Liver (tissue), 8 donors: ENCODE measurements at regions not wholly inside any gene's neighbourhood (a gene's known extent, or its start where the extent isn't known, plus 50 kb on each side); places are given as distances from the start of the nearest gene placed in this dataset.

Experiments used
- DNase-seq: peaks from one replicate; pipeline ENCODE4 v3.0.0-alpha.2; 2017; ENCODE audit warnings: low spot score
- H3K27ac ChIP-seq, 2 donors: one replicate each; pipeline ENCODE4 v1.7.0; 2013; ENCODE audit warnings: inconsistent platforms in 2 of 2, low read length in 2 of 2, control low read depth in 1 of 2, low read depth in 1 of 2, mild to moderate bottlenecking in 1 of 2
- H3K27me3 ChIP-seq, 4 donors: one replicate each; pipeline versions ENCODE4 v1.6.1 to v1.7.0; 2013; ENCODE audit warnings: low read length in 3 of 4, inconsistent platforms in 1 of 4, mild to moderate bottlenecking in 1 of 4, moderate library complexity in 1 of 4; ENCODE audit not compliant: control insufficient read depth in 4 of 4, insufficient read depth in 4 of 4
- H3K36me3 ChIP-seq, 4 donors: one replicate each; pipeline versions ENCODE4 v1.6.1 to v1.7.0; 2013; ENCODE audit warnings: low read length in 3 of 4, mild to moderate bottlenecking in 3 of 4, low read depth in 1 of 4, moderate library complexity in 1 of 4; ENCODE audit not compliant: control insufficient read depth in 4 of 4, insufficient read depth in 3 of 4
- H3K4me1 ChIP-seq, 4 donors: one replicate each; pipeline versions ENCODE4 v1.6.1 to v1.7.0; 2013; ENCODE audit warnings: low read length in 3 of 4, mild to moderate bottlenecking in 3 of 4, moderate library complexity in 1 of 4; ENCODE audit not compliant: control insufficient read depth in 4 of 4, insufficient read depth in 4 of 4
- H3K4me3 ChIP-seq, 3 donors: one replicate each; pipeline versions ENCODE4 v1.6.1 to v1.7.0; 2013; ENCODE audit warnings: low read length in 3 of 3, control low read depth in 1 of 3, low read depth in 1 of 3, mild to moderate bottlenecking in 1 of 3
- H3K9ac ChIP-seq, 2 donors: one replicate each; pipeline ENCODE4 v1.7.0; 2013; ENCODE audit warnings: low read length in 2 of 2, mild to moderate bottlenecking in 2 of 2, moderate library complexity in 2 of 2, control low read depth in 1 of 2, low read depth in 1 of 2
- H3K9me3 ChIP-seq, 4 donors: one replicate each; pipeline versions ENCODE4 v1.6.1 to v1.7.0; 2013; ENCODE audit warnings: low read length in 3 of 4; ENCODE audit not compliant: control insufficient read depth in 4 of 4
- EGR1 ChIP-seq, 2 donors: IDR thresholded peaks; 2 replicates each; pipeline ENCODE4 v1.6.1; 2016 to 2018; ENCODE audit warnings: antibody characterized with exemption in 2 of 2, low read depth in 2 of 2
- FOXA1 ChIP-seq: IDR thresholded peaks from 2 replicates; pipeline ENCODE4 v1.6.1; 2016; ENCODE audit warnings: antibody characterized with exemption
- FOXA2 ChIP-seq: IDR thresholded peaks from 2 replicates; pipeline ENCODE4 v1.6.1; 2016; ENCODE audit warnings: antibody characterized with exemption
- GABPA ChIP-seq, 2 donors: IDR thresholded peaks in 1 of 2; conservative IDR thresholded peaks in 1 of 2; 2 replicates each; pipeline ENCODE4 v1.6.1; 2016; ENCODE audit warnings: antibody characterized with exemption in 2 of 2, mild to moderate bottlenecking in 1 of 2, moderate library complexity in 1 of 2
- HNF4A ChIP-seq, 2 donors: conservative IDR thresholded peaks; 2 replicates each; pipeline ENCODE4 v1.6.1; 2016; ENCODE audit warnings: antibody characterized with exemption in 2 of 2, mild to moderate bottlenecking in 2 of 2
- HNF4G ChIP-seq: IDR thresholded peaks from 2 replicates; pipeline ENCODE4 v1.6.1; 2016; ENCODE audit warnings: antibody characterized with exemption
- JUND ChIP-seq, 2 donors: IDR thresholded peaks; 2 replicates each; pipeline ENCODE4 v1.6.1; 2016; ENCODE audit warnings: antibody characterized with exemption in 2 of 2
- NR2F2 ChIP-seq: IDR thresholded peaks from 2 replicates; pipeline ENCODE4 v1.6.1; 2016; ENCODE audit warnings: antibody characterized with exemption
- RAD21 ChIP-seq, 2 donors: IDR thresholded peaks; 2 replicates each; pipeline ENCODE4 v1.6.1; 2016; ENCODE audit warnings: antibody characterized with exemption in 2 of 2, mild to moderate bottlenecking in 2 of 2
- RXRA ChIP-seq, 2 donors: IDR thresholded peaks; 2 replicates each; pipeline ENCODE4 v1.6.1; 2017 to 2018; ENCODE audit warnings: antibody characterized with exemption in 2 of 2, mild to moderate bottlenecking in 1 of 2
- SP1 ChIP-seq: IDR thresholded peaks from 2 replicates; pipeline ENCODE4 v1.6.1; 2018; ENCODE audit warnings: antibody characterized with exemption, mild to moderate bottlenecking
- TAF1 ChIP-seq: conservative IDR thresholded peaks from 2 replicates; pipeline ENCODE4 v1.6.1; 2016; ENCODE audit warnings: antibody characterized with exemption, mild to moderate bottlenecking
- YY1 ChIP-seq: IDR thresholded peaks from 2 replicates; pipeline ENCODE4 v1.6.1; 2016; ENCODE audit warnings: antibody characterized with exemption, mild to moderate bottlenecking
- WGBS: extraction: QIAGEN DNeasy Blood & Tissue Kit; methylation state at CpG from one replicate; pipeline ENCODE4 v1.1.7; 2013; 5-methylcytosine and 5-hydroxymethylcytosine counted together
- TF ChIP-seq, protein P1 (sequence below): IDR thresholded peaks from 2 replicates; pipeline ENCODE4 v1.6.1; 2016; ENCODE audit warnings: antibody characterized with exemption
- TF ChIP-seq, protein P2 (sequence below): fragments of 150-350 bp; IDR thresholded peaks from 2 replicates; pipeline ENCODE4 v1.5.1; 2017; ENCODE audit warnings: improper control_type of control experiment, low read depth, low read length; ENCODE audit not compliant: missing input control
- TF ChIP-seq, protein P3 (sequence below): IDR thresholded peaks from 2 replicates; pipeline ENCODE4 v1.6.1; 2016; ENCODE audit warnings: antibody characterized with exemption, mild to moderate bottlenecking
- donor health status: healthy.
- donor health status: healthy.
- donor health status: healthy.
- donor health status: healthy.
- donor health status: healthy.

DNA sequence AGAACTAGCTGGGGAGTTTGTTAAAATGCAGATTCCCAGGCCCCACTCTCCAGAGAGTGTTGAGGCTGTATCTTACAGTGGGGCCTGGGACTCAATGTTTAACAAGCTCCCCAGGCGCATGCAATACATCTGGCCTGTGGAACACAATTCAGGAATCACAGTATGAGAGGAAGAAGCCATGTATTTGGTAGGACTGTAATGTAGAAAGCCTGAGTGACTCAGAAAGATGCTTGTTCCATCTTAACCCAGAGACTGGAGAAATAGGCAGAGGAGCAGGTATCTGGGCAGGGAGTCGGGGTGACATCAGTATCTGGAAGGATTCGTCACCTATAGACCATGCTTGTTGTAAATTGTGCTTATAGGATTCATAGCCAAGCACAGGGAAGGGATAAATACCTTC lies 90.5 kb downstream of the UNC5CL start:
- H3K9me3 ChIP-seq, result no peaks in the 10 kb centered on the region
- H3K27me3 ChIP-seq, result no peaks in the 10 kb centered on the region
- H3K36me3 ChIP-seq, result no peaks in the 10 kb centered on the region
- no peak overlapping the region for H3K4me3 ChIP-seq
- no peak overlapping the region for H3K27ac ChIP-seq
- no peak for DNase-seq
- no peak for TF ChIP-seq JUND (IDR thresholded peaks at IDR 0.05)
- TF ChIP-seq, protein P1, sequence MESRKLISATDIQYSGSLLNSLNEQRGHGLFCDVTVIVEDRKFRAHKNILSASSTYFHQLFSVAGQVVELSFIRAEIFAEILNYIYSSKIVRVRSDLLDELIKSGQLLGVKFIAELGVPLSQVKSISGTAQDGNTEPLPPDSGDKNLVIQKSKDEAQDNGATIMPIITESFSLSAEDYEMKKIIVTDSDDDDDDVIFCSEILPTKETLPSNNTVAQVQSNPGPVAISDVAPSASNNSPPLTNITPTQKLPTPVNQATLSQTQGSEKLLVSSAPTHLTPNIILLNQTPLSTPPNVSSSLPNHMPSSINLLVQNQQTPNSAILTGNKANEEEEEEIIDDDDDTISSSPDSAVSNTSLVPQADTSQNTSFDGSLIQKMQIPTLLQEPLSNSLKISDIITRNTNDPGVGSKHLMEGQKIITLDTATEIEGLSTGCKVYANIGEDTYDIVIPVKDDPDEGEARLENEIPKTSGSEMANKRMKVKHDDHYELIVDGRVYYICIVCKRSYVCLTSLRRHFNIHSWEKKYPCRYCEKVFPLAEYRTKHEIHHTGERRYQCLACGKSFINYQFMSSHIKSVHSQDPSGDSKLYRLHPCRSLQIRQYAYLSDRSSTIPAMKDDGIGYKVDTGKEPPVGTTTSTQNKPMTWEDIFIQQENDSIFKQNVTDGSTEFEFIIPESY, result no peak
- TF ChIP-seq TAF1, result no peak
- no peak for TF ChIP-seq FOXA2
- no peaks in the 10 kb centered on the region for H3K4me1 ChIP-seq
- H3K9ac ChIP-seq, result no peak overlapping the region
- 85% methylated on average over 3 of the region's 3 CpGs for WGBS

DNA sequence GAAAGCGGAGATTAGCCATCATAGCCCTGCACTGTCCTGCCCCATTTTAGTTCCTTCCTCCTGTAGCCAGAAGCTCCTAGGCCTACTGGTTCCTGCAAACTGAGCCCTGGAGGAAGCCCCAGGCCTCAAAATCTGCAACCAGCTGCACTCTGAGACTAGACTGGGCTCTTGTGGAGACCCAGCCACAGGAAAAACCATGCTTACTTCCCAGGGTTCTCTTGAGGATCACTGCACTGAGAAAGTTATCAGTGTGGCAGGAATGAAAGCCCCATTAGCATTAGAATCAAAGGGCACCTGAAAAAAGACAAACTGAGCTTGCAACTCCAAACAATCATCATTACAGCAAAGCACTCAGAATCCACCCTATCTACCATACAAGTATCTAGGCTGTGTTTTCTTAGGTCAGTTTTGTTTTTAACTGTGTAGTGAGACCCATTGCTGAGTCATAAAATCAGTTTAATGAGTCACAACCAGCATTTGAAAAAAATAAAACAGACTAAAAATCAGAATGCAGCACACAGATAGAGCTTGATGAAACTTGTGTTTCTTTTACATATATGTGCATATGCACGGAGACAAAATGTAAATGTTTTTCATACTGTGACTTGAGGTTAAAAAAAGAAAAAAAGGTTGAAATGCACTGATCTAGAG lies 91.0 kb downstream of the UNC5CL start:
- Histone ChIP-seq H3K4me1 (no peaks in the 10 kb centered on the region), H3K4me3 (no peak overlapping the region), H3K36me3 (no peaks in the 10 kb centered on the region), H3K27ac (no peak overlapping the region), H3K9ac (no peak overlapping the region), H3K27me3 (no peaks in the 10 kb centered on the region), H3K9me3 (no peaks in the 10 kb centered on the region)
- WGBS, result 95% methylated on average over 2 of the region's 2 CpGs
- no peak for DNase-seq
- TF ChIP-seq YY1 (no peak), RAD21 (IDR thresholded peaks at IDR 0.05) (no peak), SP1 (no peak), RXRA (IDR thresholded peaks at IDR 0.05) (no peak), FOXA2 (no peak), HNF4G (no peak), NR2F2 (no peak), EGR1 (IDR thresholded peaks at IDR 0.05; ENCODE audit: low read depth in 2 of 2) (no peak), GABPA (IDR thresholded peaks at IDR 0.05 in 1 of 2, conservative IDR thresholded peaks at IDR 0.05 in 1 of 2) (no peak), HNF4A (conservative IDR thresholded peaks at IDR 0.05) (no peak), FOXA1 (no peak)
- TF ChIP-seq, protein P2, sequence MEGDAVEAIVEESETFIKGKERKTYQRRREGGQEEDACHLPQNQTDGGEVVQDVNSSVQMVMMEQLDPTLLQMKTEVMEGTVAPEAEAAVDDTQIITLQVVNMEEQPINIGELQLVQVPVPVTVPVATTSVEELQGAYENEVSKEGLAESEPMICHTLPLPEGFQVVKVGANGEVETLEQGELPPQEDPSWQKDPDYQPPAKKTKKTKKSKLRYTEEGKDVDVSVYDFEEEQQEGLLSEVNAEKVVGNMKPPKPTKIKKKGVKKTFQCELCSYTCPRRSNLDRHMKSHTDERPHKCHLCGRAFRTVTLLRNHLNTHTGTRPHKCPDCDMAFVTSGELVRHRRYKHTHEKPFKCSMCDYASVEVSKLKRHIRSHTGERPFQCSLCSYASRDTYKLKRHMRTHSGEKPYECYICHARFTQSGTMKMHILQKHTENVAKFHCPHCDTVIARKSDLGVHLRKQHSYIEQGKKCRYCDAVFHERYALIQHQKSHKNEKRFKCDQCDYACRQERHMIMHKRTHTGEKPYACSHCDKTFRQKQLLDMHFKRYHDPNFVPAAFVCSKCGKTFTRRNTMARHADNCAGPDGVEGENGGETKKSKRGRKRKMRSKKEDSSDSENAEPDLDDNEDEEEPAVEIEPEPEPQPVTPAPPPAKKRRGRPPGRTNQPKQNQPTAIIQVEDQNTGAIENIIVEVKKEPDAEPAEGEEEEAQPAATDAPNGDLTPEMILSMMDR, result no peak
- TF ChIP-seq, protein P3, sequence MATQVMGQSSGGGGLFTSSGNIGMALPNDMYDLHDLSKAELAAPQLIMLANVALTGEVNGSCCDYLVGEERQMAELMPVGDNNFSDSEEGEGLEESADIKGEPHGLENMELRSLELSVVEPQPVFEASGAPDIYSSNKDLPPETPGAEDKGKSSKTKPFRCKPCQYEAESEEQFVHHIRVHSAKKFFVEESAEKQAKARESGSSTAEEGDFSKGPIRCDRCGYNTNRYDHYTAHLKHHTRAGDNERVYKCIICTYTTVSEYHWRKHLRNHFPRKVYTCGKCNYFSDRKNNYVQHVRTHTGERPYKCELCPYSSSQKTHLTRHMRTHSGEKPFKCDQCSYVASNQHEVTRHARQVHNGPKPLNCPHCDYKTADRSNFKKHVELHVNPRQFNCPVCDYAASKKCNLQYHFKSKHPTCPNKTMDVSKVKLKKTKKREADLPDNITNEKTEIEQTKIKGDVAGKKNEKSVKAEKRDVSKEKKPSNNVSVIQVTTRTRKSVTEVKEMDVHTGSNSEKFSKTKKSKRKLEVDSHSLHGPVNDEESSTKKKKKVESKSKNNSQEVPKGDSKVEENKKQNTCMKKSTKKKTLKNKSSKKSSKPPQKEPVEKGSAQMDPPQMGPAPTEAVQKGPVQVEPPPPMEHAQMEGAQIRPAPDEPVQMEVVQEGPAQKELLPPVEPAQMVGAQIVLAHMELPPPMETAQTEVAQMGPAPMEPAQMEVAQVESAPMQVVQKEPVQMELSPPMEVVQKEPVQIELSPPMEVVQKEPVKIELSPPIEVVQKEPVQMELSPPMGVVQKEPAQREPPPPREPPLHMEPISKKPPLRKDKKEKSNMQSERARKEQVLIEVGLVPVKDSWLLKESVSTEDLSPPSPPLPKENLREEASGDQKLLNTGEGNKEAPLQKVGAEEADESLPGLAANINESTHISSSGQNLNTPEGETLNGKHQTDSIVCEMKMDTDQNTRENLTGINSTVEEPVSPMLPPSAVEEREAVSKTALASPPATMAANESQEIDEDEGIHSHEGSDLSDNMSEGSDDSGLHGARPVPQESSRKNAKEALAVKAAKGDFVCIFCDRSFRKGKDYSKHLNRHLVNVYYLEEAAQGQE, result no peak
